Fibroblast of the conjunctiva (primary cell): ENCODE measurements at regions not wholly inside any gene's neighbourhood (a gene's known extent, or its start where the extent isn't known, plus 50 kb on each side); places are given as distances from the start of the nearest gene placed in this dataset.
A peak's percentile ranks its signal among the peaks of the same experiment; 100 is the strongest.
"Not testable (repeated sequence)": the region's sequence is repeated elsewhere in the genome, so short reads cannot be mapped to it uniquely, and the experiment has no call there.

Experiments used
- DNase-seq: peaks from one replicate; pipeline ENCODE4 v3.0.0-alpha.2; 2010; ENCODE audit warnings: low read depth

- no peak for DNase-seq
Observed at GRCh38 chr11:129729216-129729615, 86.4 kb upstream of the TMEM45B start.

DNA sequence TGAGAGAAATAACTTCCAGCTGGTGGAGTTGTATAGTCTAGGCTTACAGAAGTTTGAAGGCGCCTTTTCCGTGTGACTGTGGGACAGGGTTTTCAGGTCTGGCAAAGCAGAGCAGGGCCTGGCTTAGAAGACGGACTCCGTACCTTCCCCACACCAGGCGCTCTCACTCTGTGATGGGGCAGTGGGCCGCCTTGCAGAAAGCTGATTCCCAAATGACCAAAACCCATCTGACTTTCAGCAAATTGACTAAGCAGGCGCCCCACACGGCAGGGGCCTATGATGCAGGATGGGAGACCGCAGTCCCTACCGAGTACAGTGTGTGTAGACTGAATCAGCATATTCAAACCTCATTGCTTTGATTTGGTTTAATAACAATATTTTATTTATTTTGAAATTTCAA lies 85.8 kb upstream of the TMEM45B start:
- DNase-seq: no peak

DNA sequence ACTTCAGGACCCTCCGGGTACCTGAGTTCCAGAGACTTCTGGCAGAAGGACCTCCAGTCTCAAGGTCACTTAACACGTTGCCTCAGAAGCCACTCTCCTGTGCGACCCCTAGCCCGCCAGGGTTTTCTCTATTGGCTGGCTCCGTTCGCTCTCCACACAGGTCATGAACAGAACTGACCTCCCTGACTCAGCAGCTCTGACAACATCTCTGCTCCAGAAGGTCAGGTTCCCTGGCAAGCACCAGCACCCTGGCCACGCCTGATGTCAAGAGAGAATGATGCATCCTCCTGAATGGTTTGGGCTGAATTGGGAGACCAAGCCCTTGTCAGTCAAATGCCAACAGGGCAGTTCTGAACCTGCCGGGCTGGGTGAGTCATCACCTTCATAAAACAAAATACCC lies 84.3 kb upstream of the TMEM45B start:
- DNase-seq: no peak

- no peak for DNase-seq
Observed at GRCh38 chr11:129732941-129733340, 82.7 kb upstream of the TMEM45B start.

- no peak for DNase-seq
Observed at GRCh38 chr11:129733384-129733783, 82.3 kb upstream of the TMEM45B start.

- no peak for DNase-seq
Observed at GRCh38 chr11:129733981-129734380, 81.7 kb upstream of the TMEM45B start.

GRCh38 chr11:129734654-129735053 lies 81.0 kb upstream of the TMEM45B start:
- no peak for DNase-seq

- DNase-seq: no peak
Observed at GRCh38 chr11:129737831-129738230, 77.8 kb upstream of the TMEM45B start.

DNA sequence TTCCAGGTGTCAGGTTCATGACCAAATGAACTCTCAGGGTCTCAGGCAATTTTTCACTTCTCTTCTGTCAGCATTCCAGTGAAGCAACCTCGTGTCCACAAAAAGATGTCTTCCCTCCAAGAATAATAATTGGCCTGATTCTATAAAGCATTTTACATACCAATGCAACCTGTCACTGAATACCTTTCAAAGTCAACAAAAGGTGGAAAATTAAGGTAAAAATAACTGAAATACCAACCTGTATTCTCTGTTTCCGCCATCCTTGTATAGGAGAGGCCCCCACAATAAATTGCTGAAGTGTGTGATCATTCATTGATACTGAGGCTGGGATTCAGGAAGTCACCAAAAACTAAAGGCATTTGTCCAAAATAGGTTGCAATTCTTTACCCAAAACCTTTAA lies 77.4 kb upstream of the TMEM45B start:
- no peak for DNase-seq

DNA sequence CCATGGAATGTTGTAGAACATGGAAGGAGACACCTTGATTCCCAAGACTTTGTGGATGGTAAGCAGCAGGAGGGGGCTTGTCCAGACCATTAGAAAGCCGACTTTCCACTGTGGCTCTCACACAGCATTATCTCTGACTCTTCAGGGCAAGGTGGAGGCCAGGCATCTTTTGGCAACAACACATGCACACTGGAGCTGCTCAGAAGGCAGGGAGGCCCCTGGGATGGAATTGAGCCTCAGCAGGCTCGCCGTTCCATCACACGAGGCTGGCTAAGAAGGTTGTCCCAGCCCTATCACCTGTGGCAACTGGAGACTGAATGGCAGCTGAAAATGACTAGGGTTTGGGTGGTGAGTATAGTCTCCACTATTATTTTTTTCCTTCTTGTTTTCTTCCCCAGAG lies 76.3 kb upstream of the TMEM45B start:
- DNase-seq: no peak

- DNase-seq: no peak
Observed at GRCh38 chr11:129740125-129740719, 75.4 kb upstream of the TMEM45B start.

- DNase-seq: no peak
Observed at GRCh38 chr11:129743112-129743815, 72.4 kb upstream of the TMEM45B start.

GRCh38 chr11:129747071-129747470 lies 68.6 kb upstream of the TMEM45B start:
- DNase-seq: no peak

DNA sequence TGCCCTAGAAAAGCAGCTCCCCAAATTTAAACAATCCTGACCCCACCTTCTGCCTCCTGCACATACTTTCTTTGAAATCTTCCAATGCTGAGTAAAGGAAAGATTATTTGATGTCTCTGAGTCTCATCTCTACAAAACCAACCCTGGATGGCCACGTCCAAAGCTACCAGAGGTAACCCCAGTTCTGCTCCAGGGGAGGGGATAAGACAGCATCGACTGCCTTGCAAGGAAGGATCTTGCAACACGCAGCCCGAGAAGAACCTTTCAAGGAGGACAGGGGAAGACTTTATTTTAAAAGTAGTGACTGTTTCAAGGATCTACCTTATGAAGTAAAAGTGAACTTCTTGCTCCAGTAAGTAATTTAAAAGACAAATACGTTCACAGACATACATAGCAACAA lies 66.5 kb upstream of the TMEM45B start:
- no peak for DNase-seq

DNA sequence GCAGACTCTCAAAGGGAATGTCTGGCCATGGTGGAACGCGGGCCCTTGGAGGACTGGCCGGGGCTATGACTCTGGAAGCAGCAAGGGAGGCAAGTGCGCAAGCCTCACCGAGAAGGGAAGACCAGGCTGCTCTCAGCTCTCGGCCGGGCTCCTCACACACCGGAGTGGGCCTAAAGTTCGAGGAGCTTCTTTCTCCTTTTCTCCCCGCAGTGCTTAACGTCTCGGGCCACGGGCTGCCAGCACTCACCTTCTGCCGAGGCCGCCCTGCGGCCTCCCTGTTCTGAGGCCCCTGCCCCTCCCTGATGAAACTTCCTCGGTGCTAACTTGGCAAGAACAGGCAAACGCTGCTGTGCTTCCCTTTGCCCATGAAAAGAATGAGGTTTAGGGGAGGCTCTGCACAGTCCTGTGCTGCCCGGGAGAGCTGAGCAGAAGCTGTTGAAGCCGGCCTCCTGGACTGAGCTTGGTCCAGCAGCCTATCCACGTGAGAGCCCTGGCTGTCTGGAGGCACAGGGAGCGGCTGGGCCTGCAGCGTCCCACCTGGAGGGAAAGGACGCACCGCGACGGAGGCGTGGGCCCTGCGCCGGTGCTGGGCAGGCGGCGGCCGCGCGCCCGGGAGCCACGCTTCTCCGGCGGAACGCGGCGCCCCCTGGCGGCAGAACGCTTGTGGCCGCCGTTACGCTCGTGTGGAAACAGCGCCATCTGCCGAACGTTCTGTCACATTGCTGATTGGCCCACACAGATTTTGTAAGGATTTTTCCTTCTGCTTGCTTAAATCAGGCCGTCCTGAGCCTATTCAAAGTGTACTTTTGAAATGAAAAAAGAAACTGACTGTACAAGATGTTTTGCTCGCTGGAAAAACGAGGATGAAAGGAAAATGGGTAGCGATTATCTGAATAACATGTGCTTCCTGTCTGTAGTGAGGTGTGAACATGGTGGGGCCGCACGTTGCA lies 65.0 kb upstream of the TMEM45B start:
- DNase-seq: peak; percentile 50

- no peak for DNase-seq
Observed at GRCh38 chr11:129751511-129751910, 64.1 kb upstream of the TMEM45B start.

GRCh38 chr11:129763569-129763968 lies 52.1 kb upstream of the TMEM45B start:
- not testable (repeated sequence) for DNase-seq

DNA sequence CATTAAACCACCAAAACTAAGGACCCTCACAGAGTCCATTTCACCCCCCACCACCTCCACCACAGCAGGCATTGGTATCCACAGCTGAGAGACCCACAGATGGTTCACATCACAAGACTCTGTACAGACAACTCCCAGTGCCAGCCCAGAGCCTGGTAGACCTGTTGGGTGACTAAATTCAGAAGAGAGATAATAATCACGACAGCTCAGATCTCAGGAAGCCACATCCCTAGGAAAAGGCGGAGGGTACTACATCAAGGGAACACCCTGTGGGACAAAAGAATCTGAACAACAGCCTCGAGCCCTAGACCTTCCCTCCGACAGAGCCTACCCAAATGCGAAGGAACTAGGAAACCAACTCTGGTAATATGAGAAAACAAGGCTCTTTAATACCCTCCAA lies 51.4 kb upstream of the TMEM45B start:
- DNase-seq: not testable (repeated sequence)
